SK-N-SH (cell line): ENCODE measurements at regions not wholly inside any gene's neighbourhood (a gene's known extent, or its start where the extent isn't known, plus 50 kb on each side); places are given as distances from the start of the nearest gene placed in this dataset.

Source experiments
- CTCF ChIA-PET: fragments of 300-600, 350-600 bp; formaldehyde crosslinking; extraction: SDS; loops from one replicate; lab custom pipeline; 2021; lab: Yijun Ruan, JAX
- POLR2A ChIA-PET: fragments of 350-600 bp; sonication (Branson Sonifier 250); formaldehyde crosslinking; extraction: SDS; loops from one replicate; lab custom pipeline; 2020; ENCODE audit warnings: antibody characterized with exemption, inconsistent platforms; lab: Yijun Ruan, JAX
- DNase-seq: peaks from one replicate; pipeline ENCODE4 v3.0.0; 2012
- H2AFZ ChIP-seq: fragments of 200-600 bp; sonication (generic); 2 replicates; pipeline ENCODE4 v1.8.1; 2016; ENCODE audit warnings: antibody characterized with exemption, mild to moderate bottlenecking, low read depth
- H3F3A ChIP-seq: fragments of 200-600 bp; sonication (generic); replicated peaks from 2 replicates; pipeline ENCODE3; 2016; ENCODE audit warnings: antibody characterized with exemption, mild to moderate bottlenecking; ENCODE audit not compliant: insufficient read depth
- H3K27ac ChIP-seq, 2 experiments: fragments of 200-500 bp in 1 of 2; fragments of 200-600 bp in 1 of 2; sonication (Bioruptor generic) in 1 of 2; sonication (generic), shearing (Covaris generic) in 1 of 2; 2 replicates each; pipeline versions ENCODE4 v1.5.1 to v1.6.1; 2014 to 2016; ENCODE audit warnings: low read depth in 2 of 2, inconsistent platforms in 1 of 2, low read length in 1 of 2, mild to moderate bottlenecking in 1 of 2, mixed read lengths in 1 of 2
- H3K27me3 ChIP-seq: fragments of 200-600 bp; sonication (generic), shearing (Covaris generic); 2 replicates; pipeline ENCODE4 v1.6.1; 2016; ENCODE audit warnings: mixed run types; ENCODE audit not compliant: insufficient read depth
- H3K36me3 ChIP-seq, 2 experiments: fragments of 200-500 bp in 1 of 2; fragments of 200-600 bp in 1 of 2; sonication (Bioruptor generic) in 1 of 2; sonication (generic) in 1 of 2; replicated peaks in 1 of 2; 2 replicates each; pipeline versions ENCODE3 to v1.5.1; 2014 to 2016; ENCODE audit warnings: low read length in 1 of 2, mild to moderate bottlenecking in 1 of 2; ENCODE audit not compliant: insufficient read depth in 2 of 2, control insufficient read depth in 1 of 2
- H3K4me1 ChIP-seq, 2 experiments: fragments of 200-500 bp in 1 of 2; fragments of 200-600 bp in 1 of 2; sonication (Bioruptor generic) in 1 of 2; sonication (generic), shearing (Covaris generic) in 1 of 2; 2 replicates each; pipeline versions ENCODE4 v1.5.1 to v1.6.1; 2014 to 2016; ENCODE audit warnings: low read depth in 1 of 2, low read length in 1 of 2, mixed run types in 1 of 2; ENCODE audit not compliant: insufficient read depth in 2 of 2, control insufficient read depth in 1 of 2
- H3K4me2 ChIP-seq: fragments of 200-600 bp; sonication (generic), shearing (Covaris generic); 2 replicates; pipeline ENCODE4 v1.6.1; 2017; ENCODE audit warnings: mixed run types
- H3K4me3 ChIP-seq, 2 experiments: fragments of 200-500 bp in 1 of 2; fragments of 200-600 bp in 1 of 2; sonication (Bioruptor generic) in 1 of 2; sonication (generic), shearing (Covaris generic) in 1 of 2; 2 replicates each; pipeline versions ENCODE4 v1.5.1 to v1.8.1; 2014 to 2016; ENCODE audit warnings: low read depth in 2 of 2, inconsistent platforms in 1 of 2, low read length in 1 of 2, mild to moderate bottlenecking in 1 of 2, mixed read lengths in 1 of 2, moderate library complexity in 1 of 2
- H3K79me2 ChIP-seq: fragments of 200-600 bp; sonication (generic); 2 replicates; pipeline ENCODE4 v1.8.1; 2017; ENCODE audit warnings: mild to moderate bottlenecking; ENCODE audit not compliant: insufficient read depth
- H3K9ac ChIP-seq: fragments of 200-600 bp; sonication (generic); 2 replicates; pipeline ENCODE4 v1.6.1; 2017; ENCODE audit warnings: mixed run types
- H3K9me2 ChIP-seq: fragments of 200-600 bp; sonication (generic); 2 replicates; pipeline ENCODE4 v1.6.1; 2017; ENCODE audit warnings: mixed run types
- H3K9me3 ChIP-seq: fragments of 200-600 bp; sonication (generic); 2 replicates; pipeline ENCODE4 v1.6.1; 2017; ENCODE audit warnings: mixed run types, mild to moderate bottlenecking, moderate library complexity
- H4K20me1 ChIP-seq: fragments of 200-600 bp; sonication (generic); 2 replicates; pipeline ENCODE4 v1.6.1; 2017; ENCODE audit warnings: mild to moderate bottlenecking, mixed run types; ENCODE audit not compliant: insufficient read depth
- ELF1 ChIP-seq: IDR thresholded peaks from 2 replicates; pipeline ENCODE4 v1.4.0; 2012
- EZH2phosphoT487 ChIP-seq: fragments of 200-600 bp; sonication (generic); IDR thresholded peaks from 2 replicates; pipeline ENCODE4 v1.6.1; 2017; ENCODE audit warnings: low read depth, mixed run types, mild to moderate bottlenecking, antibody characterized with exemption, moderate library complexity, borderline replicate concordance
- FOSL2 ChIP-seq: IDR thresholded peaks from 2 replicates; pipeline ENCODE4 v1.4.0; 2012; ENCODE audit warnings: low read depth, mild to moderate bottlenecking, moderate library complexity, borderline replicate concordance
- FOXJ3 ChIP-seq: sonication (generic); formaldehyde crosslinking; IDR thresholded peaks from 2 replicates; pipeline ENCODE4 v1.5.1; 2020; ENCODE audit warnings: mild to moderate bottlenecking, missing genetic modification reagents
- GATA2 ChIP-seq: sonication (generic); formaldehyde crosslinking; IDR thresholded peaks from 2 replicates; pipeline ENCODE4 v1.5.0; 2020; ENCODE audit warnings: mild to moderate bottlenecking, missing genetic modification reagents
- IRF3 ChIP-seq: fragments of 150-350 bp; IDR thresholded peaks from 2 replicates; pipeline ENCODE4 v1.6.1; 2016; ENCODE audit warnings: mild to moderate bottlenecking, low read depth, low read length
- JUND ChIP-seq: IDR thresholded peaks from 2 replicates; pipeline ENCODE4 v1.4.0; 2012
- POLR2AphosphoS5 ChIP-seq: IDR thresholded peaks from 2 replicates; pipeline ENCODE4 v1.6.1; 2012; ENCODE audit warnings: low read depth, low read length
- RFX5 ChIP-seq: IDR thresholded peaks from 2 replicates; pipeline ENCODE4 v1.6.1; 2012; ENCODE audit warnings: mild to moderate bottlenecking, improper control_type of control experiment, low read length
- SIN3A ChIP-seq: IDR thresholded peaks from 2 replicates; pipeline ENCODE4 v1.6.1; 2012; ENCODE audit warnings: low read depth, mild to moderate bottlenecking, low read length, moderate library complexity, borderline replicate concordance
- TAF1 ChIP-seq: IDR thresholded peaks from 2 replicates; pipeline ENCODE4 v1.6.1; 2012; ENCODE audit warnings: low read depth, mild to moderate bottlenecking, low read length, moderate library complexity, borderline replicate concordance
- TEAD4 ChIP-seq: IDR thresholded peaks from 2 replicates; pipeline ENCODE4 v1.4.0; 2012; ENCODE audit warnings: mild to moderate bottlenecking, borderline replicate concordance; ENCODE audit not compliant: insufficient read depth
- ZBTB33 ChIP-seq: IDR thresholded peaks from 2 replicates; pipeline ENCODE4 v1.4.0; 2012; ENCODE audit warnings: low read depth, borderline replicate concordance
- WGBS: methylation state at CpG from one replicate; pipeline ENCODE4 v1.1.6; 2017; ENCODE audit warnings: low lambda C conversion rate; 5-methylcytosine and 5-hydroxymethylcytosine counted together
- TF ChIP-seq, protein P1 (sequence below): fragments of 200-600 bp; sonication (generic); IDR thresholded peaks from 2 replicates; pipeline ENCODE4 v1.6.1; 2017; ENCODE audit warnings: antibody characterized with exemption, mild to moderate bottlenecking, moderate library complexity
- TF ChIP-seq, protein P2 (sequence below): fragments of 150-350 bp; IDR thresholded peaks from 2 replicates; pipeline ENCODE4 v1.6.1; 2017; ENCODE audit warnings: antibody characterized with exemption, low read length, low read depth, borderline replicate concordance
- TF ChIP-seq, protein P3 (sequence below): IDR thresholded peaks from 2 replicates; pipeline ENCODE4 v1.4.0; 2012; ENCODE audit warnings: low read depth

- CTCF ChIA-PET = interaction anchor here (1.4 kb wide), 1 partner anchor 604 kb away, joined by 3 read pairs; no protein-coding TSS in a partner anchor
- H3K9ac ChIP-seq = no peak overlapping the region
- POLR2A ChIA-PET = no interaction called here
Measured at GRCh38 chr14:94827711-94828447, 58.0 kb upstream of the GSC start.

GRCh38 chr14:94826774-94827173 lies 56.9 kb upstream of the GSC start:
- ChIA-PET POLR2A (no interaction called here), CTCF (no interaction called here)
- no peak overlapping the region for H2AFZ ChIP-seq
- H3K27me3 ChIP-seq = no peaks in the 10 kb centered on the region
- H4K20me1 ChIP-seq = no peaks in the 10 kb centered on the region
- no peak overlapping the region for H3K4me2 ChIP-seq
- H3K9ac ChIP-seq = no peak overlapping the region
- no peak for DNase-seq
- H3K27ac ChIP-seq = no peak overlapping the region
- no peaks in the 10 kb centered on the region for H3K9me3 ChIP-seq
- H3K9me2 ChIP-seq = no peaks in the 10 kb centered on the region
- no peaks in the 10 kb centered on the region for H3K36me3 ChIP-seq
- H3K4me1 ChIP-seq = no peaks in the 10 kb centered on the region; a peak in 1 of 4 replicates
- H3K79me2 ChIP-seq = no peaks in the 10 kb centered on the region
- WGBS = 59% methylated on average over 4 of the region's 4 CpGs
- no peaks in the 10 kb centered on the region for H3F3A ChIP-seq
- no peak overlapping the region for H3K4me3 ChIP-seq
- TF ChIP-seq, protein P1, sequence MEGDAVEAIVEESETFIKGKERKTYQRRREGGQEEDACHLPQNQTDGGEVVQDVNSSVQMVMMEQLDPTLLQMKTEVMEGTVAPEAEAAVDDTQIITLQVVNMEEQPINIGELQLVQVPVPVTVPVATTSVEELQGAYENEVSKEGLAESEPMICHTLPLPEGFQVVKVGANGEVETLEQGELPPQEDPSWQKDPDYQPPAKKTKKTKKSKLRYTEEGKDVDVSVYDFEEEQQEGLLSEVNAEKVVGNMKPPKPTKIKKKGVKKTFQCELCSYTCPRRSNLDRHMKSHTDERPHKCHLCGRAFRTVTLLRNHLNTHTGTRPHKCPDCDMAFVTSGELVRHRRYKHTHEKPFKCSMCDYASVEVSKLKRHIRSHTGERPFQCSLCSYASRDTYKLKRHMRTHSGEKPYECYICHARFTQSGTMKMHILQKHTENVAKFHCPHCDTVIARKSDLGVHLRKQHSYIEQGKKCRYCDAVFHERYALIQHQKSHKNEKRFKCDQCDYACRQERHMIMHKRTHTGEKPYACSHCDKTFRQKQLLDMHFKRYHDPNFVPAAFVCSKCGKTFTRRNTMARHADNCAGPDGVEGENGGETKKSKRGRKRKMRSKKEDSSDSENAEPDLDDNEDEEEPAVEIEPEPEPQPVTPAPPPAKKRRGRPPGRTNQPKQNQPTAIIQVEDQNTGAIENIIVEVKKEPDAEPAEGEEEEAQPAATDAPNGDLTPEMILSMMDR = no peak
- no peak for TF ChIP-seq EZH2phosphoT487
- no peak for TF ChIP-seq ELF1
- no peak for TF ChIP-seq FOXJ3 (CRISPR knock-in tag)
- TF ChIP-seq IRF3 = no peak
- TF ChIP-seq, protein P2, sequence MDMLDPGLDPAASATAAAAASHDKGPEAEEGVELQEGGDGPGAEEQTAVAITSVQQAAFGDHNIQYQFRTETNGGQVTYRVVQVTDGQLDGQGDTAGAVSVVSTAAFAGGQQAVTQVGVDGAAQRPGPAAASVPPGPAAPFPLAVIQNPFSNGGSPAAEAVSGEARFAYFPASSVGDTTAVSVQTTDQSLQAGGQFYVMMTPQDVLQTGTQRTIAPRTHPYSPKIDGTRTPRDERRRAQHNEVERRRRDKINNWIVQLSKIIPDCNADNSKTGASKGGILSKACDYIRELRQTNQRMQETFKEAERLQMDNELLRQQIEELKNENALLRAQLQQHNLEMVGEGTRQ = no peak
- TF ChIP-seq GATA2 (CRISPR knock-in tag) = no peak
- TF ChIP-seq, protein P3, sequence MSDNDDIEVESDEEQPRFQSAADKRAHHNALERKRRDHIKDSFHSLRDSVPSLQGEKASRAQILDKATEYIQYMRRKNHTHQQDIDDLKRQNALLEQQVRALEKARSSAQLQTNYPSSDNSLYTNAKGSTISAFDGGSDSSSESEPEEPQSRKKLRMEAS = no peak
- TF ChIP-seq TAF1 = no peak
- no peak for TF ChIP-seq SIN3A
- no peak for TF ChIP-seq POLR2AphosphoS5

More at GRCh38 chr14:94827711-94828447, 58.0 kb upstream of the GSC start:
- Histone ChIP-seq H3K4me2 (no peak overlapping the region), H3K9me2 (no peaks in the 10 kb centered on the region), H3K27ac (no peak overlapping the region), H3K4me1 (no peaks in the 10 kb centered on the region; a peak in 1 of 4 replicates)
- TF ChIP-seq GATA2 (CRISPR knock-in tag) (no peak), JUND (no peak), FOSL2 (no peak), SIN3A (no peak), TEAD4 (no peak), ZBTB33 (no peak), EZH2phosphoT487 (no peak), RFX5 (no peak)
- TF ChIP-seq, protein P2 = no peak
- TF ChIP-seq, all 33 proteins: peak for 0
- no peaks in the 10 kb centered on the region for H3K27me3 ChIP-seq
- H2AFZ ChIP-seq = no peak overlapping the region
- H3K9me3 ChIP-seq = no peaks in the 10 kb centered on the region
- no peak overlapping the region for H3K4me3 ChIP-seq
- H3K79me2 ChIP-seq = no peaks in the 10 kb centered on the region
- H3F3A ChIP-seq = no peaks in the 10 kb centered on the region
- no peak for DNase-seq
- 42% methylated on average over 7 of the region's 7 CpGs for WGBS
- no peaks in the 10 kb centered on the region for H4K20me1 ChIP-seq
- no peaks in the 10 kb centered on the region for H3K36me3 ChIP-seq
